ELR (cell line): ENCODE measurements at regions not wholly inside any gene's neighbourhood (a gene's known extent, or its start where the extent isn't known, plus 50 kb on each side); places are given as distances from the start of the nearest gene placed in this dataset.

ENCODE experiments used
- DNase-seq: peaks from one replicate; pipeline ENCODE4 v3.0.0-alpha.2; 2015; ENCODE audit warnings: low read depth

- no peak for DNase-seq
Measured at GRCh38 chr7:85074-85882, 107.1 kb upstream of the FAM20C start.

DNA sequence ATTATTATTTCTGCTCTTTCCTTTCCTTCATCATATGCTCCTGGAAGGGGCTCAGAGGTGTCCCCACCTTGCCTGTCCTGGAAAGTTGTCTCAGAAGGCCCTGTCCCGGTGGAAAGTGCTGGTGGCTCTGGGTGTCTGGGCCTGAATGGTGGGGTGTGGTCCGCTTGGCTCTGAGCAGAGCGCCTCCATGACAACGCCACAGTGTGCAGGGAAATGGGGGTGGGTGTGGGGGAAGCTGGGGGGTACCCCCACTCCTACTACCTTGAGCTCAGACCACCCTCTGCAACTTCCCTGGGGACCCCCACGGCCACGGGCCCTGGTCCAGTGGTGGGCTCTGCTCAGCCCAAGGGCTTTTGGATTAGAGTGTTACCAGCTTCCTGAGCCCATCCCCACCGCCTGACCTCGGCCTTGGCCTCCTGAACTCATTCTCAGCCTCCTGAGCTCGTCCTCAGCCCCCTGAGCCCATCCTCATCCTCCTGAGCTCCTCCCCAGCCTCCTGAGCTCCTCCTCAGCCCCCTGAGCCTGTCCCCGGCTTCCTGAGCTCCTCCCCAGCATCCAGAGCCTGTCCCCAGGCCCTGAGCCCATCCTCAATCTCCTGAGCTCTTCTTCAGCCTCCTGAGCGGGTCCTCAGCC is 106.4 kb upstream of the FAM20C start:
- DNase-seq = no peak

DNA sequence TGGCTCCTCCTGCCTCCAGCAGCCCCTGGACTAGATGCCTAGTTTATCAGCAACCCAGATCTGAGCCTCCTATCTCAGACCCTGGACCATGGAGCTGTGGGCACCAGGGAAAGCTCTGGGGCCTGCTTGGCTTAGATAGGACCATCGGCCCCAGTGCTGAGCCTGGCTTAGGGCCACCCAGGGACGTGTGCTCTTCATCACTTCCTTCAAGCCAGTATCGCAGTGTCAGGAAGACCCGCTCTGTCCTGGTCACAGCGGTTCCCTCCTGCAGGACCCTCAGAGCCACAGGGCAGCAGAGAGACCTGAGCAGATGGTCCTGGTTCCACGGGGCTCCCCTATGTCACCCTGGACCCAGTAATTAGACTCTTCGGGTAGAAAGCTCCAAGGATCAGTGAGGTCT is 105.7 kb upstream of the FAM20C start:
- DNase-seq = no peak

- no peak for DNase-seq
Measured at GRCh38 chr7:87047-87446, 105.3 kb upstream of the FAM20C start.

GRCh38 chr7:87671-88070 is 104.7 kb upstream of the FAM20C start:
- no peak for DNase-seq

- DNase-seq = peak; percentile 24
Measured at GRCh38 chr7:88095-88926, 104.1 kb upstream of the FAM20C start.

- DNase-seq = no peak
Measured at GRCh38 chr7:88927-89231, 103.5 kb upstream of the FAM20C start.

DNA sequence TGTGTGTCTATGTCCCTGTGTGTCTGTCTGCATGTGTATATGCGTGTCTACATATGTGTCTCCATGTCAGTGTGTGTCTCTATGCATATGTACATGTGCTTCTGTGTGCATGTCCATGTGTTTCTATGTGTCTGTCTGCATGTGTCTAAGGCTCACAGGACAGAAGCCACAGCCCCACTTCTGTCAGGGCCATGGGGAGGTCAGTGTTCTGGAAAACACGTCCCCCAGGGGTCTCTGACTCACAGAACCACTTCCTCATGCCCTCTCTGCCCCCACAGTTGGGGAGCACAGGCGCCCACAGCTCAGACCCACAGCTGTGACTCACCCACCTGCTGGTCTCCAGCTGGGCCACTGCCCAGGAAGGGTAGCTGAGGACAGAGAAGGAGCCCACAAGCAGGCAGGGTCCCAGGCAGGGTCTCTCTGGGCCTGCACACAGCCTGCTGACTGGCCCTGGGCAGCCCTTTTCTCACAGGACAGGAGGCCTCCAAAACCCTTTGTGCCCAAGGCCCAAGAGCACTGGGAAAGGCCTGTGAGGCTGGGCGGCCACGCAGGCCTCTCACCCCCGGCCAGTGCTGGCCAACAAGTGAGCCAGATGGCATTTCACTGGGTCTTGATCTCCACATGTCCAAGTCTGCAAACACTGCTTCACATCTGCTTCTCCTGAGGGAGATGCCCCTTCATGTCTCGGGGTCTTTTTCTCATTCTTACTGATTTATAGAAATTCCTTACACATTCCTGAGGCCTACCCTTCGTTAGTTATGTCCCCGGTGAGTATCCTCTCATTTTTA is 102.9 kb upstream of the FAM20C start:
- peak; percentile 99 for DNase-seq

DNA sequence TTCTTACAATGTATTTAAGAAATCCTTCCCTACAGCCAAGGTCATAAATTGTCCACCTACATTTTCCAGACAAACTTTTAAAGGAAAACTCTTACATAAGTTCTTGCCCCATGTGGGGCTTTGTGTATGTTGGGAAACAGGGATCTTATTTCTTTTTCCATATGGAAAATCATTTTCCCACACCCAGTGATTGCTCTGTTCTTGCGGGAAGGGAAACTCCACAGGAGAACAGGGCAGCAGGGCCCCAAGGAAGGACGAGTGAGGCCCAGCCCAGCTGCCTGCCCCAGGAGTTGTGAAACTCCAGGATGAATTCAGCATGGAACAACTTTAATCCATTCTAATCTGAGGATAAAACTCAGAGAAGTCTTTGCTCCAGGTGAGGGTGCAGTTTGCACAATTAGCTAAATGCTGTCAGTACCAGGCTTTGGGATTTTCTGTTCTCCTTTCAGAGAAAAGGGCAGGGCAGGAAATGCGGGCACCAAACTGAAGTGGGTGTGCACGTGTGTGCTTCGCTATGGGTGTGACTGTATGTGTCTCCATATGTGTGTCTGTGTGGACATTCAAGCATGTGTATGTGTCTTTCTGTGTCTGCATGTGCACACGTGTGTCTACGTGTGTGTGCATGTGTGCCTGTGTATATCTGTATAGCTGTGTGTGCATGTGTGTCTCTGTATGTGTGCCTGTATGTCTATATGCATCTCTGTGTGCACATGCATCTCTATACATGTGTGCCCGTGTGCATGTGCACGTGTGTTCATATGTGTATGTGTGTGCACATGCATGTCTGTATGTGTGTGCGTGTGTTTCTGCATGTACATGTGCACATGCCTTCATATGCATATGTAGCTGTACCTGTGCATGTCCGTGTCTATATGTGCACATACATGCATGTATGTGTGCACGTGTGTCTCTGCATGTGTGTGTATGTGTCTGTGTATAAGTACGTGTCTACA is 102.0 kb upstream of the FAM20C start:
- peak; percentile 59 for DNase-seq

DNA sequence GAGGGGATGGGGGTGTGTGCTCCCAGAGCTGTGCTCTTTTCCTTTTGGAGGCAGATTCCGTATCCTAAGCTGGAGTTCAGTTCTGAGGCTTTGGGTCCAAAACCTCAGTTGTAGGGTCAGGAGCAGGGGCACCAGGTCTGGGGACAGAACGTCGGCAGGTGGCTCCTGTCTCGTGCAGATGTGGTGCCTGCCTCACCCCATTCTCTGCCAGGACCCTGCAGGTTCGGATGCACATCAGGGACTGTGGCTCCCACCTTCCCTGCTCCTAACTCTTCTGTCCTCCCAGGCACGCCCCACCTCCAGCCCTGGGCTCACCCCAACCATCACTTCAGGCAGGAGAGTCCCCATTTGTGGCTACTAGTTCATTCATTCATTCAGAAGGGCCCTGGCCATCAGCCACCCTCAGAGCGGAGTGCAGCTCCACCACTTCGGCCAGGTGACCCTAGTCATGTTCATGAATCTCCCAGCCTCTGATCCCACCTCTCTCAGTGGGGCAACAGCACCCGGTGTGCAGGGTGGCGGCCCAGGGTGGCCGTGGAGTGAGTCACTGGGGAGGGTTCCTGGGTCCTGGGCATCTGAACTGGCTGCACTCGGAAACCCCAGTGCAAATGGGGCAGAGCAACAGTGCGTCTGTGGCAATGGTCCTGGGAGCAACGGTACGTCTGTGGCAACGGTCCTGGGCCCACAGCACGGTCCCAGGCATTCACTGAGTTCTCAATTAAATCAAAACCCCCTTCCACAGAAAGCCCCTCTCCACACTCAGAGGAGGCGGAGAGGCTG is 100.8 kb upstream of the FAM20C start:
- DNase-seq = no peak

DNA sequence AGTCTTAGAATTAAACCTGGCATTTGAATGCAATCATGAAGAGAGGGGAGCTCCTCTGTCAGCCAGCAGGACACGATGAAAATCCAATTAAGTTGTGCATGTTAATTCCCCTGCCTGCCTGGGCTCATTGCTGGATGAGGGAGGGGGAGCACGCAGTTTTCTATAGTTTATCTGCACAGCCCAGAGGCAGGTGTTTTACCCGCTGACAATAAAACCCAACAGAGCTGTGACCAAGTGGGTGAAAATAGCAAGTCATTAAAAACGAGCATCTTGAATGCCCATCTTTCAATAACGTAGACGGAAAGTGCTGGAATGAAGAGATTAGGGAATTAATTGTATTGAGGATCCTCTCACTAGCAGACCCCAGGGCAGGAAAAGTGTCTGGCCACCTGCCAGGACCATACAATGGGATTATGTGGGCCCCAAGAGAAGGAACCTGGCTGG is 100.1 kb upstream of the FAM20C start:
- no peak for DNase-seq

GRCh38 chr7:92888-93672 is 99.3 kb upstream of the FAM20C start:
- no peak for DNase-seq

- DNase-seq = no peak
Measured at GRCh38 chr7:94251-94801, 98.0 kb upstream of the FAM20C start.

DNA sequence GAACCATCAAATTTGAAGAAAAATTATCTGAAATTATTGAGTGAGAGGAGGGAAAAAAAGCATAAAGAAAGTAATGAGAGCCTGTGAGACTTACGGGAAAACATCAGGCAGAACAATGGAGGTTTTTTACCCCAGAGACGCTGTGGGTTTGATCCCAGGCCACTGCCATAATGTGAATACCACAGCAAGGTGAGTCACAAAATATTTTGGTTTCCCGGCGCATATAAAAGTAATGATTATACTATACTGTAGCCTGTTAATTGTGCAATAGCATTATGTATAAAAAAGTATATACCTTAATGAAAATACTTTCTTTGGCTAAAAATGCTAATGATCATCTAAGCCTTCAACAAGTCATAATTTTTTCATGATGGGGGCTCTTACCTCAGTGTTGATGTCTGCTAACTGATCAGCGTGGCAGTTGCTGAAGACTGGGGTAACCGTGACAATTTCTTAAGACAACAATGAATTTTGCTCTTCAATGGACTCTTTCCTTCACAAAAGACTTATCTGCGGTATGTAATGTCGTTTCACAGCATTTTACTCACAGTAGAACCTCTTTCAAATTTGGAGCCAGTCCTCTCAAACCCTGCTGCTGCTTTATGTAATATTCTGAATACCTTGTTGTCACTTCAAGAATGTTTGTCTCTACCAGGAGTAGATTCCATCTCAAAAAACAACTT is 97.0 kb upstream of the FAM20C start:
- peak; percentile 95 for DNase-seq

DNA sequence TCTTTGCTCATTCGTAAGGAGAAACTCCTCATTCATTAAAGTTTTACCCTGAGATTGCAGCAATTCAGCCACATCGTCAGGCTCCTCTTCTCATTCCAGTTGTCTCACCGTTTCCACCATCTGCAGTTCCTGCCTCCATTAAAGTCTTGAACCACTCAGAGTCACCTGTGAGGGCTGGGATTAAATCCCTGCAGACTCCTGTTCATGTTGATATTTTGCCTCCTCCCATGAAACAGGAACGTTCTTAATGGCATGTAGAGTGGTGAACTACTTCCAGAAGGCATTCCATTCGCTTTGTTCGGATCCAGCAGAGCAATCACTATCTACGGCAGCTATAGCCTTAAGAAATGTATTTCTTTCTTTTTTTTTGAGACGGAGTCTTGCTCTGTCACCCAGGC is 96.5 kb upstream of the FAM20C start:
- no peak for DNase-seq

- no peak for DNase-seq
Measured at GRCh38 chr7:96861-97260, 95.5 kb upstream of the FAM20C start.

- DNase-seq = no peak
Measured at GRCh38 chr7:97310-97841, 95.0 kb upstream of the FAM20C start.
